ENCODE measurements at regions not wholly inside any gene's neighbourhood (a gene's known extent, or its start where the extent isn't known, plus 50 kb on each side); places are given as distances from the start of the nearest gene placed in this dataset.

DNA sequence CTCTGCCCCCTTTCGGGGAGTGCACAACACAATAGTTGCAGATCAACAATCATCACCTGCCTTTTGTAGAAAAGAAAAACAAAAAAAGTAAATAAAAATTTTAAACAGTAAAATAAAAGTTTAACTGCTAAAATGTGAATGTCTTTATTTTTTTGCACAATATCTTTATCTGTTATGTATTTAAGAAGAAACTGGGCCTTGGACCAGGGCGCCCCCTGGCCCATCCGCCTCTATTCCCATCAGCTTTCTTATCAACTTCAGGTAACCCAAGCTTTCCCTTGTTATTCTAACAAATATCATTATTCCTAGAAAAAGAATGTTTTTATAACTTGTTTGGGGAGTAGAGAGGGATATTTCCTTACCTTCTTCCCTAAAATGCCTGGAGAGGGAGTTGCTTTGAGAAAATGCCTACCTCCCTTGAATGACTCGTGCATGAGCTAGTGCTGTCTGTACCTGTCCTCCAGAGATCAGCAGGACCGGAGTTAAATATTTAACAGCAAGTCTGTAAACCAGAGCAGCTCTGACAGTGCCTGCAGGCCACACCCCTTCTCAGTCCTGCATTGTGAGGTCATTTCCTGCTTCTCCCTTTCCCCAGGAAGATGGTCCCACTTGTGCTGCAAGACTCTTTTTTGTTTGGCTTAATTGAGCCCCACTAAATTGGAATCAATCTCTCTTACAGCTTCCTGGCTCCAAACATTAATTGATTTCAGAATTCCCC lies 192.8 kb upstream of the RGS6 start:
- DNase-seq (ENCODE audit: low read depth, low spot score), result no peak
- H3K4me3 Mint-ChIP-seq, result no peak overlapping the region

DNA sequence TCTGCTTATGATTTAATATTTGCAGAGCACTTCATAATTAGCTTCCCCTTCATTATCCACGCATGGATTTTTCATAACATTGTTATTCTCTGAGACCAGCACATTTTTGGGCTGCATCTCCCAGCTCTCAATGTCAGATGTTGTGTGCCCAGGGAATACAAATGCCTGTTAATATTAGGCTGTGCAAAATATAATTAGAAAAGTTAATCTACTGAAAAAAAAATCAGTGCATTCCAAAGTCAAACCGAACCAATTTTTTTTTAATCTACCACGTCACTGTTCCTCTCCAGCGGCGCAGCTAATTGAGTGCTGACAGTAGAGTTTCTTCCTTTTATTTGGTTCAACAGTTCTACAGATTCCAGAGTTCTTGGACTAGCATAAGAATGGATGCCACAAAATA lies 191.0 kb upstream of the RGS6 start:
- H3K27ac Mint-ChIP-seq (ENCODE audit: unreplicated experiment), result no peak overlapping the region
- peaks cover 36% of the 10 kb centered on the region for H3K4me1 Mint-ChIP-seq
- peaks cover 5% of the 10 kb centered on the region for H3K36me3 Mint-ChIP-seq (ENCODE audit: low read depth)
- TF ChIP-seq, protein P1, sequence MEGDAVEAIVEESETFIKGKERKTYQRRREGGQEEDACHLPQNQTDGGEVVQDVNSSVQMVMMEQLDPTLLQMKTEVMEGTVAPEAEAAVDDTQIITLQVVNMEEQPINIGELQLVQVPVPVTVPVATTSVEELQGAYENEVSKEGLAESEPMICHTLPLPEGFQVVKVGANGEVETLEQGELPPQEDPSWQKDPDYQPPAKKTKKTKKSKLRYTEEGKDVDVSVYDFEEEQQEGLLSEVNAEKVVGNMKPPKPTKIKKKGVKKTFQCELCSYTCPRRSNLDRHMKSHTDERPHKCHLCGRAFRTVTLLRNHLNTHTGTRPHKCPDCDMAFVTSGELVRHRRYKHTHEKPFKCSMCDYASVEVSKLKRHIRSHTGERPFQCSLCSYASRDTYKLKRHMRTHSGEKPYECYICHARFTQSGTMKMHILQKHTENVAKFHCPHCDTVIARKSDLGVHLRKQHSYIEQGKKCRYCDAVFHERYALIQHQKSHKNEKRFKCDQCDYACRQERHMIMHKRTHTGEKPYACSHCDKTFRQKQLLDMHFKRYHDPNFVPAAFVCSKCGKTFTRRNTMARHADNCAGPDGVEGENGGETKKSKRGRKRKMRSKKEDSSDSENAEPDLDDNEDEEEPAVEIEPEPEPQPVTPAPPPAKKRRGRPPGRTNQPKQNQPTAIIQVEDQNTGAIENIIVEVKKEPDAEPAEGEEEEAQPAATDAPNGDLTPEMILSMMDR (conservative IDR thresholded peaks at IDR 0.05), result no peak
- DNase-seq (ENCODE audit: low read depth, low spot score), result no peak
- H3K9me3 Mint-ChIP-seq, result no peaks in the 10 kb centered on the region
- H3K27me3 Mint-ChIP-seq (ENCODE audit: low read depth), result no peaks in the 10 kb centered on the region
- H3K4me3 Mint-ChIP-seq, result no peak overlapping the region

More for the DNA sequence above, 192.8 kb upstream of the RGS6 start:
- Mint-ChIP-seq H3K27me3 (ENCODE audit: low read depth) (no peaks in the 10 kb centered on the region), H3K36me3 (ENCODE audit: low read depth) (peaks cover 12% of the 10 kb centered on the region), H3K9me3 (no peaks in the 10 kb centered on the region), H3K4me1 (peaks cover 36% of the 10 kb centered on the region), H3K27ac (ENCODE audit: unreplicated experiment) (peak overlapping the region; percentile 63)
- TF ChIP-seq, protein P1 (conservative IDR thresholded peaks at IDR 0.05), result no peak

DNA sequence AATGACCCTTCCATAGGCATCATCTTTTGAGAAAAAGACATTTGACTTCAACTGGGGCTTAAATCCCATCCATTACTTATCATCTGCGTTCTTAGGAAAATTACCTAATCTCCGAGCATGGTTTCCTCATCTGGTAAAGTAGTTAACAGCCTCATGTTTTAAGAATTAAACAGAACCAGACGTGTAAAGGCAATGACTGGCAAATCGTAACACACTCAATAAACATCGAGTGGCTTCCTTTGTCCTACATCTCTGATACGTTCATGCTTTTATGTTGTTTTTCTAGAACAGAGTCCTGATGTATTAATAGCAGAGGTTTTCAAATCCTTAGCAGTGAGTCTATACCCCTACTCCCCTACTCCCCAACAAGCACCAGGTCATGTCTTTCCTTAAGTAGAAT lies 189.7 kb upstream of the RGS6 start:
- H3K27me3 Mint-ChIP-seq (ENCODE audit: low read depth), result no peaks in the 10 kb centered on the region
- H3K36me3 Mint-ChIP-seq (ENCODE audit: low read depth), result peaks cover 5% of the 10 kb centered on the region
- no peak overlapping the region for H3K4me3 Mint-ChIP-seq
- TF ChIP-seq, protein P1 (conservative IDR thresholded peaks at IDR 0.05), result no peak
- H3K27ac Mint-ChIP-seq (ENCODE audit: unreplicated experiment), result no peak overlapping the region
- no peaks in the 10 kb centered on the region for H3K9me3 Mint-ChIP-seq
- DNase-seq (ENCODE audit: low read depth, low spot score), result no peak
- peaks cover 33% of the 10 kb centered on the region for H3K4me1 Mint-ChIP-seq

DNA sequence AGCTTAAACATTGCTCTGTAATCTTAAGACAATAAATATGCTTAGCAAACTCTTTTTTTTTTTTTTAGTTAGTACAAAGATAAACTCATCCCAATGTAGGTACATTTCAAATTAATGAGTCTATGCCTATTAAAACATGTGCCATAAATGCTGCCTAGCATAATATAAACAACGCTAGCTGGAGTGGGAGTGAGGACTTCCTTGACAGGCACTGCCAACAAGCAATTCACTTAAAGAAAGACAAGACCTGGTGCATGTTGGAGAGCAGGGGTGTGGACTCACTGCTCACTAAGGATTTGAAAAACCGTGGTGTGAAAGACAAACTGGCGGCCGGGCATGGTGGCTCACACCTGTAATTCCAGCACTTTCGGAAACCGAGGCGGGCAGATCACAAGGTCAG lies 187.2 kb upstream of the RGS6 start:
- H3K36me3 Mint-ChIP-seq (ENCODE audit: low read depth), result peaks cover 5% of the 10 kb centered on the region
- H3K4me3 Mint-ChIP-seq, result no peak overlapping the region
- DNase-seq (ENCODE audit: low read depth, low spot score), result no peak
- H3K27ac Mint-ChIP-seq (ENCODE audit: unreplicated experiment), result no peak overlapping the region
- TF ChIP-seq, protein P1 (conservative IDR thresholded peaks at IDR 0.05), result no peak
- H3K27me3 Mint-ChIP-seq (ENCODE audit: low read depth), result no peaks in the 10 kb centered on the region
- H3K4me1 Mint-ChIP-seq, result peaks cover 15% of the 10 kb centered on the region
- H3K9me3 Mint-ChIP-seq, result peaks cover 10% of the 10 kb centered on the region

DNA sequence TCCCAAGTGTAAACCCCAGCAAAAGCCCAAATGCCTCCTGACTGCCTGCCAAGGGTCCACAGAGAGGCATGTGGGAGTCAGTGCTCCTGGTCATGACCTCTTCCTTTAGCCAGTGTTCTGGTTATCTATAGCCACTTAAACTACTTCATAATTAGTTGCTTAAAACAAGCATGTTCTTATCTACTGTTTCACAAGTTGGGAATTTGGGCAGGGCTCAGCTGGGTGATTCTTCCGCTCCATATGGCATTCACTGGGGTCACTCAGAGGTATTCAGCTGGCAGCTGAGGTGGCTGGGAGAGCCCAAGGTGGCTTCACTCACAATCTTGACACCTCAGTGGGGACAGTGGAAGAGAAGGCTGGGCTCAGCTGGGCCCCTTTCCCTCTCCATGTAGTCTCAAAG lies 184.0 kb upstream of the RGS6 start:
- peaks cover 5% of the 10 kb centered on the region for H3K36me3 Mint-ChIP-seq (ENCODE audit: low read depth)
- DNase-seq (ENCODE audit: low read depth, low spot score), result no peak
- no peak overlapping the region for H3K27ac Mint-ChIP-seq (ENCODE audit: unreplicated experiment)
- H3K9me3 Mint-ChIP-seq, result peaks cover 10% of the 10 kb centered on the region
- TF ChIP-seq, protein P1 (conservative IDR thresholded peaks at IDR 0.05), result no peak
- H3K27me3 Mint-ChIP-seq (ENCODE audit: low read depth), result no peaks in the 10 kb centered on the region
- H3K4me3 Mint-ChIP-seq, result no peak overlapping the region
- peaks cover 7% of the 10 kb centered on the region for H3K4me1 Mint-ChIP-seq

Measured in neural crest cell (in vitro differentiated cells).